ENCODE measurements at regions not wholly inside any gene's neighbourhood (a gene's known extent, or its start where the extent isn't known, plus 50 kb on each side); places are given as distances from the start of the nearest gene placed in this dataset.

- Histone ChIP-seq H3K4me2 (ENCODE audit: insufficient read depth, low read length, poor library complexity, severe bottlenecking) (no peak overlapping the region), H3K9ac (ENCODE audit: low read depth, low read length, poor library complexity) (no peak overlapping the region), H3K23ac (ENCODE audit: low read depth, low read length, poor library complexity) (no peak overlapping the region), H2BK120ac (ENCODE audit: low read depth, low read length) (no peak overlapping the region), H2AFZ (ENCODE audit: low read length) (peak overlapping the region; percentile 46), H4K8ac (ENCODE audit: low read depth, low read length) (no peak overlapping the region), H4K91ac (ENCODE audit: low read depth, low read length, poor library complexity) (no peak overlapping the region), H3K18ac (ENCODE audit: low read length) (no peak overlapping the region), H2BK12ac (ENCODE audit: low read length) (no peak overlapping the region), H3K4me3 (ENCODE audit: low read length in 2 of 2) (no peak overlapping the region), H3K36me3 (replicated peaks in 1 of 2; ENCODE audit: control insufficient read depth in 2 of 2, insufficient read depth in 2 of 2, low read length in 2 of 2) (no peaks in the 10 kb centered on the region), H3K4ac (ENCODE audit: low read length) (no peak overlapping the region), H2BK15ac (ENCODE audit: low read length) (no peak overlapping the region), H3K14ac (ENCODE audit: low read length) (no peak overlapping the region), H3K9me3 (replicated peaks in 1 of 2; ENCODE audit: control insufficient read depth in 2 of 2, insufficient read depth in 1 of 2, low read depth in 1 of 2, low read length in 2 of 2) (no peaks in the 10 kb centered on the region), H2BK5ac (ENCODE audit: low read length) (no peak overlapping the region), H3K4me1 (ENCODE audit: control insufficient read depth in 2 of 2, insufficient read depth in 1 of 2, low read depth in 1 of 2, low read length in 2 of 2) (peaks cover 0 to 3% of the 10 kb centered on the region in 2 donors), H3K79me1 (ENCODE audit: low read depth, low read length) (no peaks in the 10 kb centered on the region), H3K27me3 (ENCODE audit: control insufficient read depth in 3 of 3, insufficient read depth in 3 of 3, low read depth in 1 of 3, low read length in 3 of 3) (no peaks in the 10 kb centered on the region), H2AK5ac (ENCODE audit: low read depth, low read length) (no peak overlapping the region), H3K27ac (replicated peaks; ENCODE audit: low read length) (no peak overlapping the region)
- no peak for DNase-seq (ENCODE audit: low spot score)
- WGBS, 2 donors (ENCODE audit: extremely low coverage in 2 of 2, insufficient read length in 2 of 2, insufficient replicate concordance in 1 of 2), result no CpG with 5 or more reads among the region's 3 CpGs
These were observed 390.5 kb upstream of the PCDH9 start for GRCh38 chr13:67620665-67621064.

GRCh38 chr13:67619995-67620380 lies 389.9 kb upstream of the PCDH9 start:
- no CpG with 5 or more reads among the region's 2 CpGs for WGBS, 2 donors (ENCODE audit: extremely low coverage in 2 of 2, insufficient read length in 2 of 2, insufficient replicate concordance in 1 of 2)
- Histone ChIP-seq H4K91ac (ENCODE audit: low read depth, low read length, poor library complexity) (no peak overlapping the region), H3K79me1 (ENCODE audit: low read depth, low read length) (no peaks in the 10 kb centered on the region), H3K27ac (replicated peaks; ENCODE audit: low read length) (no peak overlapping the region), H3K23ac (ENCODE audit: low read depth, low read length, poor library complexity) (no peak overlapping the region), H3K18ac (ENCODE audit: low read length) (no peak overlapping the region), H2BK15ac (ENCODE audit: low read length) (no peak overlapping the region), H2BK120ac (ENCODE audit: low read depth, low read length) (no peak overlapping the region), H3K4me1 (ENCODE audit: control insufficient read depth in 2 of 2, insufficient read depth in 1 of 2, low read depth in 1 of 2, low read length in 2 of 2) (peaks cover 0 to 3% of the 10 kb centered on the region in 2 donors), H2BK12ac (ENCODE audit: low read length) (no peak overlapping the region), H4K8ac (ENCODE audit: low read depth, low read length) (no peak overlapping the region), H2AK5ac (ENCODE audit: low read depth, low read length) (no peak overlapping the region), H2BK5ac (ENCODE audit: low read length) (no peak overlapping the region), H3K9ac (ENCODE audit: low read depth, low read length, poor library complexity) (no peak overlapping the region), H3K27me3 (ENCODE audit: control insufficient read depth in 3 of 3, insufficient read depth in 3 of 3, low read depth in 1 of 3, low read length in 3 of 3) (no peaks in the 10 kb centered on the region), H3K36me3 (replicated peaks in 1 of 2; ENCODE audit: control insufficient read depth in 2 of 2, insufficient read depth in 2 of 2, low read length in 2 of 2) (no peaks in the 10 kb centered on the region), H3K14ac (ENCODE audit: low read length) (no peak overlapping the region), H3K9me3 (replicated peaks in 1 of 2; ENCODE audit: control insufficient read depth in 2 of 2, insufficient read depth in 1 of 2, low read depth in 1 of 2, low read length in 2 of 2) (no peaks in the 10 kb centered on the region), H3K4me3 (ENCODE audit: low read length in 2 of 2) (no peak overlapping the region), H2AFZ (ENCODE audit: low read length) (peak overlapping the region; percentile 46), H3K4ac (ENCODE audit: low read length) (no peak overlapping the region), H3K4me2 (ENCODE audit: insufficient read depth, low read length, poor library complexity, severe bottlenecking) (no peak overlapping the region)
- DNase-seq (ENCODE audit: low spot score), result no peak

GRCh38 chr13:67619351-67619994 lies 389.3 kb upstream of the PCDH9 start:
- Histone ChIP-seq H3K4me2 (ENCODE audit: insufficient read depth, low read length, poor library complexity, severe bottlenecking) (no peak overlapping the region), H2AFZ (ENCODE audit: low read length) (peak overlapping the region; percentile 74), H3K9me3 (replicated peaks in 1 of 2; ENCODE audit: control insufficient read depth in 2 of 2, insufficient read depth in 1 of 2, low read depth in 1 of 2, low read length in 2 of 2) (no peaks in the 10 kb centered on the region), H3K27ac (replicated peaks; ENCODE audit: low read length) (no peak overlapping the region), H3K4me3 (ENCODE audit: low read length in 2 of 2) (no peak overlapping the region), H2AK5ac (ENCODE audit: low read depth, low read length) (no peak overlapping the region), H2BK5ac (ENCODE audit: low read length) (no peak overlapping the region), H2BK12ac (ENCODE audit: low read length) (no peak overlapping the region), H2BK15ac (ENCODE audit: low read length) (no peak overlapping the region), H3K79me1 (ENCODE audit: low read depth, low read length) (no peaks in the 10 kb centered on the region), H4K8ac (ENCODE audit: low read depth, low read length) (no peak overlapping the region), H3K27me3 (ENCODE audit: control insufficient read depth in 3 of 3, insufficient read depth in 3 of 3, low read depth in 1 of 3, low read length in 3 of 3) (no peaks in the 10 kb centered on the region), H3K4ac (ENCODE audit: low read length) (no peak overlapping the region), H3K14ac (ENCODE audit: low read length) (no peak overlapping the region), H3K36me3 (replicated peaks in 1 of 2; ENCODE audit: control insufficient read depth in 2 of 2, insufficient read depth in 2 of 2, low read length in 2 of 2) (no peaks in the 10 kb centered on the region), H3K4me1 (ENCODE audit: control insufficient read depth in 2 of 2, insufficient read depth in 1 of 2, low read depth in 1 of 2, low read length in 2 of 2) (peaks cover 0 to 3% of the 10 kb centered on the region in 2 donors), H3K23ac (ENCODE audit: low read depth, low read length, poor library complexity) (no peak overlapping the region), H2BK120ac (ENCODE audit: low read depth, low read length) (no peak overlapping the region), H3K9ac (ENCODE audit: low read depth, low read length, poor library complexity) (no peak overlapping the region), H3K18ac (ENCODE audit: low read length) (no peak overlapping the region), H4K91ac (ENCODE audit: low read depth, low read length, poor library complexity) (no peak overlapping the region)
- DNase-seq (ENCODE audit: low spot score), result no peak

- no peak overlapping the region for H3K4ac ChIP-seq (ENCODE audit: low read length)
- no peak overlapping the region for H2AFZ ChIP-seq (ENCODE audit: low read length)
- no peaks in the 10 kb centered on the region for H3K4me1 ChIP-seq (ENCODE audit: control insufficient read depth in 2 of 2, insufficient read depth in 1 of 2, low read depth in 1 of 2, low read length in 2 of 2)
- no peak overlapping the region for H3K18ac ChIP-seq (ENCODE audit: low read length)
- no peak overlapping the region for H2AK5ac ChIP-seq (ENCODE audit: low read depth, low read length)
- H4K91ac ChIP-seq (ENCODE audit: low read depth, low read length, poor library complexity), result no peak overlapping the region
- H3K23ac ChIP-seq (ENCODE audit: low read depth, low read length, poor library complexity), result no peak overlapping the region
- no CpG with 5 or more reads among the region's 1 CpG for WGBS, 2 donors (ENCODE audit: extremely low coverage in 2 of 2, insufficient read length in 2 of 2, insufficient replicate concordance in 1 of 2)
- no peak overlapping the region for H2BK120ac ChIP-seq (ENCODE audit: low read depth, low read length)
- no peak overlapping the region for H3K4me2 ChIP-seq (ENCODE audit: insufficient read depth, low read length, poor library complexity, severe bottlenecking)
- H3K4me3 ChIP-seq (ENCODE audit: low read length in 2 of 2), result no peak overlapping the region
- no peak for DNase-seq (ENCODE audit: low spot score)
- H3K9ac ChIP-seq (ENCODE audit: low read depth, low read length, poor library complexity), result no peak overlapping the region
- no peaks in the 10 kb centered on the region for H3K79me1 ChIP-seq (ENCODE audit: low read depth, low read length)
- H2BK15ac ChIP-seq (ENCODE audit: low read length), result no peak overlapping the region
- no peaks in the 10 kb centered on the region for H3K36me3 ChIP-seq (replicated peaks in 1 of 2; ENCODE audit: control insufficient read depth in 2 of 2, insufficient read depth in 2 of 2, low read length in 2 of 2)
- no peak overlapping the region for H3K14ac ChIP-seq (ENCODE audit: low read length)
- H2BK5ac ChIP-seq (ENCODE audit: low read length), result no peak overlapping the region
- no peak overlapping the region for H2BK12ac ChIP-seq (ENCODE audit: low read length)
- H4K8ac ChIP-seq (ENCODE audit: low read depth, low read length), result no peak overlapping the region
- no peaks in the 10 kb centered on the region for H3K9me3 ChIP-seq (replicated peaks in 1 of 2; ENCODE audit: control insufficient read depth in 2 of 2, insufficient read depth in 1 of 2, low read depth in 1 of 2, low read length in 2 of 2)
- no peaks in the 10 kb centered on the region for H3K27me3 ChIP-seq (ENCODE audit: control insufficient read depth in 3 of 3, insufficient read depth in 3 of 3, low read depth in 1 of 3, low read length in 3 of 3)
- no peak overlapping the region for H3K27ac ChIP-seq (replicated peaks; ENCODE audit: low read length)
These were observed 384.4 kb upstream of the PCDH9 start for GRCh38 chr13:67614579-67614978.
